ENCODE measurements at regions not wholly inside any gene's neighbourhood (a gene's known extent, or its start where the extent isn't known, plus 50 kb on each side); places are given as distances from the start of the nearest gene placed in this dataset.
"Not testable (repeated sequence)": the region's sequence is repeated elsewhere in the genome, so short reads cannot be mapped to it uniquely, and the experiment has no call there.

GRCh38 chrY:26354191-26354590 lies 732.3 kb downstream of the CDY1 start:
- DNase-seq (ENCODE audit: low read depth), result no peak
- no peak overlapping the region for H3K4me3 ChIP-seq (ENCODE audit: low read depth, low read length)
- TF ChIP-seq, protein P1, sequence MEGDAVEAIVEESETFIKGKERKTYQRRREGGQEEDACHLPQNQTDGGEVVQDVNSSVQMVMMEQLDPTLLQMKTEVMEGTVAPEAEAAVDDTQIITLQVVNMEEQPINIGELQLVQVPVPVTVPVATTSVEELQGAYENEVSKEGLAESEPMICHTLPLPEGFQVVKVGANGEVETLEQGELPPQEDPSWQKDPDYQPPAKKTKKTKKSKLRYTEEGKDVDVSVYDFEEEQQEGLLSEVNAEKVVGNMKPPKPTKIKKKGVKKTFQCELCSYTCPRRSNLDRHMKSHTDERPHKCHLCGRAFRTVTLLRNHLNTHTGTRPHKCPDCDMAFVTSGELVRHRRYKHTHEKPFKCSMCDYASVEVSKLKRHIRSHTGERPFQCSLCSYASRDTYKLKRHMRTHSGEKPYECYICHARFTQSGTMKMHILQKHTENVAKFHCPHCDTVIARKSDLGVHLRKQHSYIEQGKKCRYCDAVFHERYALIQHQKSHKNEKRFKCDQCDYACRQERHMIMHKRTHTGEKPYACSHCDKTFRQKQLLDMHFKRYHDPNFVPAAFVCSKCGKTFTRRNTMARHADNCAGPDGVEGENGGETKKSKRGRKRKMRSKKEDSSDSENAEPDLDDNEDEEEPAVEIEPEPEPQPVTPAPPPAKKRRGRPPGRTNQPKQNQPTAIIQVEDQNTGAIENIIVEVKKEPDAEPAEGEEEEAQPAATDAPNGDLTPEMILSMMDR (IDR thresholded peaks at IDR 0.05; ENCODE audit: control insufficient read depth, extremely low read depth, insufficient read depth), result no peak

- not testable (repeated sequence) for H3K4me3 ChIP-seq (ENCODE audit: low read depth, low read length); DNase-seq (ENCODE audit: low read depth)
Measured at GRCh38 chrY:26359869-26360268, 738.0 kb downstream of the CDY1 start.

GRCh38 chrY:26360472-26360871 lies 738.6 kb downstream of the CDY1 start:
- DNase-seq (ENCODE audit: low read depth); H3K4me3 ChIP-seq (ENCODE audit: low read depth, low read length): not testable (repeated sequence)

DNA sequence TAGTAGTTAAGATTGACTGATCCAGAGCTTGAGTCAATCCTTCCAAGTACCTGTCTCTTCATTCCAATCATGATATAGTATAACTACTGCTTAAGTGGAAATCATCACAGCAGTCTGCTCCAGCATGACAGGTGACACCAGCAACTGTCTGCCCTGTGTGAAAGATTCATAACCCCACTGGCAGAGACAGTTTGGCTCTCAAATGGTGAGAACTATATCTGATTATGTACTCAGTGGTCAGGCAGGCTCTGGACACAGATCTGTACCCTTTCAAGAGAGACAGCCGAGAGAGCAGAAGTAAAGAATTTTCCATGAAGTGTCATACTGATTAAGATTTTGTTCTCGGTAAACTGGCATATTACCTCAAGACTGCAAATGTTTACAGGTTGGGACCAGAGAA lies 741.5 kb downstream of the CDY1 start:
- not testable (repeated sequence) for DNase-seq (ENCODE audit: low read depth); H3K4me3 ChIP-seq (ENCODE audit: low read depth, low read length)

- not testable (repeated sequence) for DNase-seq (ENCODE audit: low read depth); H3K4me3 ChIP-seq (ENCODE audit: low read depth, low read length)
Measured at GRCh38 chrY:26366091-26366490, 744.2 kb downstream of the CDY1 start.

DNA sequence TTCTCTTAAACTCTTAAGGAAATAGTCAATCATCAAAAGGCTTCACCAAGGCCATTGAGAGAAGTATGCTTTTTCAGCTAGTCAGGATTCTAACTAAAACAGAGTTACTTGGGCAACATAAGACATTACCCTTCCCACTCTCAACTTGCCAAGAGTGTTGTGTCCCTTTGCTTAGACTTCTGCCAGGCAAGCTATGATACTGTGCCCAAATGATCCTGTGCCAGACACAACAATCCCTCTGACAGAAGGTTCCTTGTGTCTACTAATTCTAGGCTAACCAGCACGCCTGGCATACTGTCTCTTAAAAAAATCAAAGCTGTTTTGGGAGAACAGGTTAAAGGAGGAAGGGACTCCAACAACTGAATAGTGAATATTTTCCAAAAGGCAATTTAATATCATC lies 750.6 kb downstream of the CDY1 start:
- not testable (repeated sequence) for DNase-seq (ENCODE audit: low read depth); H3K4me3 ChIP-seq (ENCODE audit: low read depth, low read length)

GRCh38 chrY:26408671-26409328 lies 786.9 kb downstream of the CDY1 start:
- H3K4me3 ChIP-seq (ENCODE audit: low read depth, low read length), result no peak overlapping the region
- TF ChIP-seq, protein P1 (IDR thresholded peaks at IDR 0.05; ENCODE audit: control insufficient read depth, extremely low read depth, insufficient read depth), result no peak
- DNase-seq (ENCODE audit: low read depth), result no peak

DNA sequence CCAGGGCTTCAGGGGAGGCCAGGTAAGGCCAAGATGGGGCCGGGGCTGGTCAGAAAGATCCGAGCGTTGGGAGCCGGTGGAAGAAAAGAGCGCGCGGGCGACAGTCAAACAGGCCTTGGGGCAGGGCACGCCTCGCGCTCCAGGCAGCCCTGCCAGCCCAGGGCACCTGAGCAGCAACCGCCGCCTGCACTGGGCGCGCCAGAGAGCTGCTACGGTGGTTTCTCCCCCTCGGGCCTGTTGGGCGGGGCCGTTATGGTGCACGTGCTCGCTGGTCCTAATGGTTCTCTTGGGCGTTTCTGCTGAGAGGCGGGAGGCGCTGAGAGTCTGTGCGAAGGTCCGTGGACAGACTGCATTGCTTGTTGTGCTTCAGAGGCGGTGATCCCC lies 787.4 kb downstream of the CDY1 start:
- TF ChIP-seq, protein P1 (IDR thresholded peaks at IDR 0.05; ENCODE audit: control insufficient read depth, extremely low read depth, insufficient read depth), result no peak
- H3K4me3 ChIP-seq (ENCODE audit: low read depth, low read length), result no peak overlapping the region
- no peak for DNase-seq (ENCODE audit: low read depth)
